H9 (cell line): ENCODE measurements at regions not wholly inside any gene's neighbourhood (a gene's known extent, or its start where the extent isn't known, plus 50 kb on each side); places are given as distances from the start of the nearest gene placed in this dataset.

Source experiments
- DNase-seq: peaks from one replicate; pipeline ENCODE4 v3.0.0-alpha.2; 2017
- H2AFZ ChIP-seq: one replicate; pipeline ENCODE4 v1.6.1; 2013; ENCODE audit warnings: mild to moderate bottlenecking, low read length, control low read depth, moderate library complexity
- H2AK5ac ChIP-seq: 2 replicates; pipeline ENCODE4 v1.6.1; 2013; ENCODE audit warnings: low read length, control low read depth, mixed read lengths; ENCODE audit not compliant: insufficient read length
- H2BK120ac ChIP-seq: one replicate; pipeline ENCODE4 v1.6.1; 2013; ENCODE audit warnings: low read depth, mild to moderate bottlenecking, low read length, control low read depth, inconsistent platforms; ENCODE audit not compliant: poor library complexity, severe bottlenecking
- H2BK12ac ChIP-seq: 2 replicates; pipeline ENCODE4 v1.6.1; 2013; ENCODE audit warnings: low read length, control low read depth, mixed read lengths, low read depth; ENCODE audit not compliant: insufficient read length
- H2BK15ac ChIP-seq: 2 replicates; pipeline ENCODE4 v1.6.1; 2013; ENCODE audit warnings: low read depth, low read length, control low read depth
- H2BK20ac ChIP-seq: one replicate; pipeline ENCODE4 v1.6.1; 2013; ENCODE audit warnings: low read depth, mild to moderate bottlenecking, low read length, control low read depth, inconsistent platforms; ENCODE audit not compliant: poor library complexity, severe bottlenecking
- H2BK5ac ChIP-seq: 2 replicates; pipeline ENCODE4 v1.6.1; 2013; ENCODE audit warnings: low read length, control low read depth, mixed read lengths; ENCODE audit not compliant: insufficient read length
- H3K14ac ChIP-seq: 2 replicates; pipeline ENCODE4 v1.6.1; 2013; ENCODE audit warnings: low read length, control low read depth; ENCODE audit not compliant: insufficient read depth
- H3K18ac ChIP-seq: 2 replicates; pipeline ENCODE4 v1.6.1; 2013; ENCODE audit warnings: low read depth, mild to moderate bottlenecking, mixed read lengths, low read length, control low read depth; ENCODE audit not compliant: insufficient read length
- H3K23ac ChIP-seq: 2 replicates; pipeline ENCODE4 v1.6.1; 2013; ENCODE audit warnings: low read length, control low read depth, mixed read lengths, low read depth; ENCODE audit not compliant: insufficient read length
- H3K23me2 ChIP-seq: 2 replicates; pipeline ENCODE4 v1.6.1; 2013; ENCODE audit warnings: low read depth, mild to moderate bottlenecking, mixed read lengths, low read length, control low read depth; ENCODE audit not compliant: insufficient read length, poor library complexity, severe bottlenecking
- H3K27ac ChIP-seq: 2 replicates; pipeline ENCODE4 v1.5.1; 2013; ENCODE audit warnings: low read length, control low read depth, mixed read lengths, low read depth; ENCODE audit not compliant: insufficient read length
- H3K27me3 ChIP-seq: 2 replicates; pipeline ENCODE4 v1.6.1; 2013; ENCODE audit warnings: low read length, control low read depth, inconsistent platforms; ENCODE audit not compliant: insufficient read depth
- H3K4ac ChIP-seq: 2 replicates; pipeline ENCODE4 v1.6.1; 2013; ENCODE audit warnings: low read depth, mild to moderate bottlenecking, control low read depth, inconsistent platforms, low read length, moderate library complexity
- H3K4me1 ChIP-seq: 2 replicates; pipeline ENCODE4 v1.6.1; 2013; ENCODE audit warnings: low read length, control low read depth, inconsistent platforms; ENCODE audit not compliant: insufficient read depth
- H3K4me2 ChIP-seq: 2 replicates; pipeline ENCODE4 v1.6.1; 2013; ENCODE audit warnings: low read length, control low read depth, mixed read lengths; ENCODE audit not compliant: insufficient read length, insufficient read depth
- H3K56ac ChIP-seq: 2 replicates; pipeline ENCODE4 v1.6.1; 2013; ENCODE audit warnings: low read depth, mild to moderate bottlenecking, mixed read lengths, low read length, control low read depth; ENCODE audit not compliant: insufficient read length
- H3K79me1 ChIP-seq: 2 replicates; pipeline ENCODE4 v1.6.1; 2013; ENCODE audit warnings: low read depth, mild to moderate bottlenecking, moderate library complexity, low read length, control low read depth, inconsistent platforms; ENCODE audit not compliant: insufficient read depth, poor library complexity, severe bottlenecking
- H3K79me2 ChIP-seq: 2 replicates; pipeline ENCODE4 v1.6.1; 2013; ENCODE audit warnings: low read length, control low read depth, inconsistent platforms; ENCODE audit not compliant: insufficient read depth
- H3K9ac ChIP-seq: 2 replicates; pipeline ENCODE4 v1.6.1; 2013; ENCODE audit warnings: low read length, control low read depth, mixed read lengths; ENCODE audit not compliant: insufficient read length; ENCODE audit errors: extremely low read depth
- H3K9me3 ChIP-seq: one replicate; pipeline ENCODE4 v1.6.1; 2013; ENCODE audit warnings: low read depth, low read length, inconsistent platforms; ENCODE audit not compliant: control insufficient read depth
- H3T11ph ChIP-seq: one replicate; pipeline ENCODE4 v1.6.1; 2013; ENCODE audit warnings: mild to moderate bottlenecking, low read length, control low read depth, inconsistent platforms
- H4K20me1 ChIP-seq: one replicate; pipeline ENCODE4 v1.6.1; 2013; ENCODE audit not compliant: control insufficient read depth, insufficient read length, insufficient read depth
- H4K5ac ChIP-seq: 2 replicates; pipeline ENCODE4 v1.6.1; 2013; ENCODE audit warnings: low read depth, mild to moderate bottlenecking, mixed read lengths, low read length, control low read depth; ENCODE audit not compliant: insufficient read length
- H4K8ac ChIP-seq: replicated peaks from 2 replicates; pipeline ENCODE4 v1.6.1; 2013; ENCODE audit warnings: low read length, control low read depth, mixed read lengths, low read depth; ENCODE audit not compliant: insufficient read length
- H4K91ac ChIP-seq: 2 replicates; pipeline ENCODE4 v1.6.1; 2013; ENCODE audit warnings: low read depth, mild to moderate bottlenecking, moderate library complexity, mixed read lengths, low read length, control low read depth; ENCODE audit not compliant: insufficient read length
- H3K27ac Mint-ChIP-seq, 3 experiments: 2 replicates in 2 of 3; 3 replicates in 1 of 3; pipeline ENCODE4 v1.8.0; 2020 to 2021; ENCODE audit warnings: mixed read lengths in 3 of 3, mild to moderate bottlenecking in 1 of 3, moderate library complexity in 1 of 3
- H3K27me3 Mint-ChIP-seq: 2 replicates; pipeline ENCODE4 v1.8.0; 2021; ENCODE audit warnings: low read depth, mild to moderate bottlenecking, moderate library complexity, mixed read lengths
- H3K36me3 Mint-ChIP-seq, 3 experiments: 2 replicates in 2 of 3; 3 replicates in 1 of 3; pipeline ENCODE4 v1.8.0; 2020 to 2021; ENCODE audit warnings: low read depth in 3 of 3, mixed read lengths in 3 of 3; ENCODE audit not compliant: insufficient read depth in 1 of 3
- H3K4me1 Mint-ChIP-seq, 2 experiments: 2 replicates each; pipeline ENCODE4 v1.8.0; 2020; ENCODE audit warnings: mixed read lengths in 2 of 2
- H3K4me3 Mint-ChIP-seq, 2 experiments: 2 replicates in 1 of 2; 3 replicates in 1 of 2; pipeline ENCODE4 v1.8.0; 2020 to 2021; ENCODE audit warnings: mild to moderate bottlenecking in 2 of 2, mixed read lengths in 2 of 2, moderate library complexity in 1 of 2
- H3K9me3 Mint-ChIP-seq, 2 experiments: 2 replicates in 1 of 2; 3 replicates in 1 of 2; pipeline ENCODE4 v1.8.0; 2020; ENCODE audit warnings: mild to moderate bottlenecking in 2 of 2, mixed read lengths in 2 of 2, moderate library complexity in 1 of 2
- WGBS: extraction: QIAGEN DNeasy Blood & Tissue Kit; methylation state at CpG from one replicate; pipeline ENCODE4 v1.1.7; 2013; ENCODE audit warnings: missing lambda C conversion rate, low lambda C conversion rate, mixed read lengths; ENCODE audit not compliant: insufficient read length; ENCODE audit errors: extremely low coverage; 5-methylcytosine and 5-hydroxymethylcytosine counted together
- TF ChIP-seq, protein P1 (sequence below): fragments of 200-600 bp; sonication (generic); conservative IDR thresholded peaks from 3 replicates; pipeline ENCODE4 v1.8.0; 2021; ENCODE audit warnings: antibody characterized with exemption, mild to moderate bottlenecking

DNA sequence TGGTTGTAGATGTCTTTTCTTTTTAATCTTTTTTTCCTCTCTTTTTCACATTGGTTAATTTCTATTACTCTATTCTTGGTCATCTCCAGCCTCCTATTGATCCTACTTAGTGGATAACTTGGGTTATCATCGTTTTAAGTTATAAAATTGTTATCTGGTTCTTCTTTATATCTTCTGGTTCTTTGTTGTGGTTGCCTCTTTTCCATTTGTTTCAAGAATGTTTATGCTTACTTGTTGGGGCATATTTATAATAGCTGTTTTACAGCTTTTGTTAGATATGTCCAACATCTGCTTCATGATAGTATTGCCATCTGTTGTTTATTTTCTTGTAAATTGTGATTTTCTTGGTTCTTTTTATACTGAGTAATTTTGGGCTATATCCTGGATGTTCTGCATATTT is 1429.6 kb downstream of the TBC1D22A start:
- Histone ChIP-seq H2BK12ac (no peak overlapping the region), H3K4me1 (no peaks in the 10 kb centered on the region), H2BK120ac (no peak overlapping the region), H2BK15ac (no peak overlapping the region), H3K23ac (no peak overlapping the region), H3K23me2 (no peaks in the 10 kb centered on the region), H4K8ac (no peak overlapping the region), H3K27ac (no peak overlapping the region), H3K4ac (no peak overlapping the region), H4K20me1 (no peaks in the 10 kb centered on the region), H3K14ac (no peak overlapping the region), H3K56ac (no peak overlapping the region), H2BK5ac (no peak overlapping the region), H3K9me3 (no peaks in the 10 kb centered on the region), H2AK5ac (no peak overlapping the region), H2AFZ (no peak overlapping the region), H3K79me2 (no peaks in the 10 kb centered on the region), H3K9ac (no peak overlapping the region), H4K5ac (no peak overlapping the region), H3K27me3 (no peaks in the 10 kb centered on the region), H3K18ac (no peak overlapping the region), H2BK20ac (no peak overlapping the region), H3K79me1 (no peaks in the 10 kb centered on the region), H4K91ac (no peak overlapping the region), H3K4me2 (no peak overlapping the region), H3T11ph (no peak overlapping the region)
- Mint-ChIP-seq H3K36me3 (peaks cover 0 to 19% (median 4%) of the 10 kb centered on the region in 3 experiments; a peak in 5 of 7 replicates), H3K4me3 (no peak overlapping the region), H3K27ac (no peak overlapping the region; a peak in 1 of 7 replicates), H3K4me1 (peaks cover 17 to 18% of the 10 kb centered on the region in 2 experiments), H3K27me3 (peaks cover 3% of the 10 kb centered on the region; the same call in 1 of the 2 replicates), H3K9me3 (peaks cover 24 to 28% of the 10 kb centered on the region in 2 experiments)
- no CpG with 5 or more reads among the region's 1 CpG for WGBS
- no peak for DNase-seq
- TF ChIP-seq, protein P1, sequence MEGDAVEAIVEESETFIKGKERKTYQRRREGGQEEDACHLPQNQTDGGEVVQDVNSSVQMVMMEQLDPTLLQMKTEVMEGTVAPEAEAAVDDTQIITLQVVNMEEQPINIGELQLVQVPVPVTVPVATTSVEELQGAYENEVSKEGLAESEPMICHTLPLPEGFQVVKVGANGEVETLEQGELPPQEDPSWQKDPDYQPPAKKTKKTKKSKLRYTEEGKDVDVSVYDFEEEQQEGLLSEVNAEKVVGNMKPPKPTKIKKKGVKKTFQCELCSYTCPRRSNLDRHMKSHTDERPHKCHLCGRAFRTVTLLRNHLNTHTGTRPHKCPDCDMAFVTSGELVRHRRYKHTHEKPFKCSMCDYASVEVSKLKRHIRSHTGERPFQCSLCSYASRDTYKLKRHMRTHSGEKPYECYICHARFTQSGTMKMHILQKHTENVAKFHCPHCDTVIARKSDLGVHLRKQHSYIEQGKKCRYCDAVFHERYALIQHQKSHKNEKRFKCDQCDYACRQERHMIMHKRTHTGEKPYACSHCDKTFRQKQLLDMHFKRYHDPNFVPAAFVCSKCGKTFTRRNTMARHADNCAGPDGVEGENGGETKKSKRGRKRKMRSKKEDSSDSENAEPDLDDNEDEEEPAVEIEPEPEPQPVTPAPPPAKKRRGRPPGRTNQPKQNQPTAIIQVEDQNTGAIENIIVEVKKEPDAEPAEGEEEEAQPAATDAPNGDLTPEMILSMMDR: no peak
